HG02623 (cell line): ENCODE measurements at regions not wholly inside any gene's neighbourhood (a gene's known extent, or its start where the extent isn't known, plus 50 kb on each side); places are given as distances from the start of the nearest gene placed in this dataset.

ENCODE experiments used
- ATAC-seq: cut with Tn5 transposase; IDR thresholded peaks from one replicate; pipeline ENCODE4 v1.9.1; 2021; ENCODE audit warnings: moderate library complexity; ENCODE audit not compliant: unreplicated experiment

GRCh38 chr18:65017372-65017760 lies 733.4 kb upstream of the CDH7 start:
- ATAC-seq = no peak

- no peak for ATAC-seq
Observed at GRCh38 chr18:65016631-65017371, 734.0 kb upstream of the CDH7 start.

GRCh38 chr18:64994370-64994769 lies 756.4 kb upstream of the CDH7 start:
- no peak for ATAC-seq

- ATAC-seq = no peak
Observed at GRCh38 chr18:64993695-64994094, 757.1 kb upstream of the CDH7 start.

GRCh38 chr18:64992654-64993053 lies 758.2 kb upstream of the CDH7 start:
- no peak for ATAC-seq

GRCh38 chr18:64991102-64991501 lies 759.7 kb upstream of the CDH7 start:
- no peak for ATAC-seq

- ATAC-seq = no peak
Observed at GRCh38 chr18:64986906-64987495, 763.8 kb upstream of the CDH7 start.

- ATAC-seq = no peak
Observed at GRCh38 chr18:64983497-64984238, 767.1 kb upstream of the CDH7 start.

- ATAC-seq = no peak
Observed at GRCh38 chr18:64982414-64983055, 768.3 kb upstream of the CDH7 start.

- ATAC-seq = no peak
Observed at GRCh38 chr18:64981915-64982314, 768.9 kb upstream of the CDH7 start.

- no peak for ATAC-seq
Observed at GRCh38 chr18:64979791-64980190, 771.0 kb upstream of the CDH7 start.

- no peak for ATAC-seq
Observed at GRCh38 chr18:64974391-64975125, 776.3 kb upstream of the CDH7 start.

GRCh38 chr18:64972545-64972944 lies 778.3 kb upstream of the CDH7 start:
- ATAC-seq = no peak

GRCh38 chr18:64966667-64967066 lies 784.1 kb upstream of the CDH7 start:
- no peak for ATAC-seq

GRCh38 chr18:64956465-64956864 lies 794.3 kb upstream of the CDH7 start:
- no peak for ATAC-seq

- no peak for ATAC-seq
Observed at GRCh38 chr18:64949885-64950284, 800.9 kb upstream of the CDH7 start.

- no peak for ATAC-seq
Observed at GRCh38 chr18:64936671-64937070, 787.8 kb upstream of the LINC00305 start.

- no peak for ATAC-seq
Observed at GRCh38 chr18:64929036-64929435, 780.1 kb upstream of the LINC00305 start.

GRCh38 chr18:64919971-64920570 lies 771.2 kb upstream of the LINC00305 start:
- ATAC-seq = no peak

GRCh38 chr18:64918851-64919250 lies 770.0 kb upstream of the LINC00305 start:
- no peak for ATAC-seq

GRCh38 chr18:64893349-64893748 lies 744.5 kb upstream of the LINC00305 start:
- no peak for ATAC-seq
